ENCODE measurements at regions not wholly inside any gene's neighbourhood (a gene's known extent, or its start where the extent isn't known, plus 50 kb on each side); places are given as distances from the start of the nearest gene placed in this dataset.
"Not testable (repeated sequence)": the region's sequence is repeated elsewhere in the genome, so short reads cannot be mapped to it uniquely, and the experiment has no call there.

DNA sequence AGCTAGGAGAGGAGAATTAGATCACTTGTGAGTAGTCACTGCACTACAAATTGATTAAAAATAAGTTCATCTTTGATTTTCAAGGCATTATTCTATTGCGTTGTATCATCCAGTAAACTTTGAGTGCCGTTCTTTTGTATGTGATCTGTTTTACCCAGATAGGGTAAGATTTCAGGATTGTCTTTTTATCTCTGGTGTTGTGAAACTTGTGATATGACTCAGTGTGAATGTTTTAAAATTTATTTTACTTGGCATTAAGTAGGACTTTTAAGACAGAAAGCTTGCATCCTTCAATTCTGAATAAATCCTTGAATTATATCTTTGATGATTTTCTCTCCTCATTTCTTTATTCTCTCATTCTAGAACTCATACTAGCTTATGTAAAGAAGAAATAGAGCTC is 93.3 kb upstream of the ADAMTS5 start:
- DNase-seq, result no peak

DNA sequence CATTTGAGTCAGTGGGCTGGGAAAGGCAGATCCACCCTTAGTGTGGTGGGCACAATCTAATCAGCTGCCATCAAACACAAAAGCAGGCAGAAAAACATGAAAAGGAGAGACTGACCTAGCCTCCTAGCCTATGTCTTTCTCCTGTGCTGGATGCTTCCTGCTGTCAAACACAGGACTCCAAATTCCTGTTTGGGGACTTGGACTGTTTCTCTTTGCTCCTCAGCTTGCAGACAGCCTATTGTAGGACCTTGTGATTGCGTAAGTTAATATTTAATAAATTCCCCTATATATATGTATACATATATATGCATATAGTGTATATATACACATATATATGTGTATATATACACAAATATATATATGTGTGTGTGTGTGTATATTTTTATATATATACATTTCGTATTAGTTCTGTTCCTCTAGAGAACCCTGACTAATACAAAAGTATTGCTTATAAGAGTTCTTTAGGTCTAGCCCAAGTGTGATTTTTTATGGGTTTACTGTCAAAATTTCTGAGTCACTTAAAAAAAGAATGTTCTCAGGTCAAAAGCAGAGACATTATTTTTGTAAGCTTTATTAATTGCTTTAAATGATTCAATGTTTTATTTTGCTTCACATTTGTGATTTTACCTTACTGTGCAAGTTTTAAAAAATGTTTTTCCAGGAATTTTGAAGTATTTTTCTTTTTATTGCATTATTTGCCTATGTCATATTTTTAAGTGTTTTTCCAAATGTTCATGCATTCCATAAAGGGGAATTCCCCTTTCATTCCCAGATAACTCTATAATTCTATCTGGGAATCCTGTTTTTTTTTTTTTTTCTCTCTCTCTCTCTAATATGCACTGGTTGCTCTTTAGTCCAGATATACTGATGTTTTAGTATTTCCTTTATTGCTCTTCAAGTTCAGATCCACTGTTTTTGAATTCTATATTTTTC is 92.1 kb upstream of the ADAMTS5 start:
- no peak for DNase-seq

DNA sequence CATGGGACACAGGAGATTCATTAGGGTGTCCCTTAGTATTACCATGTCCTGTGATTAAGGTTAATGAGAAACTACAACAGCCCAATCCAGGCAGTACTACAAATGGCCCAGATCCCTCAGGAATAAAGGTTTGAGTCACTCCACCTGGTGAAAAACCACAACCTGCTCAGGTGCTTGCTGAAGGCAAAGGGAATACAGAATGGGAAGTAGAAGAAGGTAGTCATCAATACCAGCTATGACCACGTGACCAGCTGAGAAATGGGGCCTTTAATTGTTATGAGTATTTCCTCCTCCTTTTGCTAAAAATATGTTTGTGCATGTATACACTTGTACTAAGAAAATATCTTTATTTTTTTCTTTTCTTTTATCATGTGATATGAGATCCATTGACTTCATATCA is 91.1 kb upstream of the ADAMTS5 start:
- no peak for DNase-seq

DNA sequence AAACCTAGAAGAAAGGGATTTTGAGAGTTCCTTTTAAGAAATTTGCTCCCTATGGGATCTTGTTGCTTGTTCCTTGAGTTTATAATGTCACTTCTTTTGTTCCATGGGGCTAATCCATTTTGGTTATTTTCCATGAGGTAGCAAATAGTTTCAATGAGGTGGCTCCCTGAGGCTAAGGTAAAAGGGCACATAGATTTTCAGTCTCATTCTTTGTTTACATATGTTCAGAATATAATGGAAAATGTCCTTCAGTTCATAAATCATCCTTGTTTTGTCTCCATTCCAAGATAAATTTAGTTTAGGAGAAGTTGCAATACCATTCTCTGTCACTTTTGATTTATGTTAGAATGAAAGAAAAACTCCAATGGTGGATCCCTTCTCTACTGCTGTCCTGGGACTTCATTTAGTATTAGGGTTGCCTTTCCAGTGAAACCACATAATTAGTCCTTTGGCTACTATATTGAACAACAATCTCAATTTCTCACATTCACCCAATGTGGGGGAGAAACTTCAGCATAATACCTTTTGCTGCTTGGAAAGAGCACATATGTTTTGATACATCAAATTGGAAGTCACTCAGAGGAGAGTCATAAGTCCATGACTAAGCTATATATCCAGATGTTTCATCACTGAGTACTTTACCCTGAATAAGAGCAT is 80.9 kb upstream of the ADAMTS5 start:
- DNase-seq, result no peak

DNA sequence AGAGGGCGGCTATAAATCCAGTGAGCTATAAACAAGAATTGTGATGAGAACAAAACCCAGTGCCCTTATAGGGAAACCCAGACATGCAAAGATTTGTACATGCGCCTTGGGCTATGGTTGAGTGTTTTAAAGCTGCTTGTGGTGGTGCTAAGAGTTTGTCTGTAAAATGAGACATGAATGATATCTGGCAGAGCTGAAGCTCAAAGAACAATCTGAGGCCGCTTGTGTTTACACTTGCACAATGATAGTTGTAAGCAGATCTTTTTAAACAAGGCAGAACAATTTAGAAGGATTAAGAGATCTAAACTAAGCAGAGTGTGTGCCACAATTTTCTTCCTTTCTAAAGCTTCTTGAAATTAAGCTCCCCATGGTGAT is 80.4 kb upstream of the ADAMTS5 start:
- DNase-seq, result no peak

DNA sequence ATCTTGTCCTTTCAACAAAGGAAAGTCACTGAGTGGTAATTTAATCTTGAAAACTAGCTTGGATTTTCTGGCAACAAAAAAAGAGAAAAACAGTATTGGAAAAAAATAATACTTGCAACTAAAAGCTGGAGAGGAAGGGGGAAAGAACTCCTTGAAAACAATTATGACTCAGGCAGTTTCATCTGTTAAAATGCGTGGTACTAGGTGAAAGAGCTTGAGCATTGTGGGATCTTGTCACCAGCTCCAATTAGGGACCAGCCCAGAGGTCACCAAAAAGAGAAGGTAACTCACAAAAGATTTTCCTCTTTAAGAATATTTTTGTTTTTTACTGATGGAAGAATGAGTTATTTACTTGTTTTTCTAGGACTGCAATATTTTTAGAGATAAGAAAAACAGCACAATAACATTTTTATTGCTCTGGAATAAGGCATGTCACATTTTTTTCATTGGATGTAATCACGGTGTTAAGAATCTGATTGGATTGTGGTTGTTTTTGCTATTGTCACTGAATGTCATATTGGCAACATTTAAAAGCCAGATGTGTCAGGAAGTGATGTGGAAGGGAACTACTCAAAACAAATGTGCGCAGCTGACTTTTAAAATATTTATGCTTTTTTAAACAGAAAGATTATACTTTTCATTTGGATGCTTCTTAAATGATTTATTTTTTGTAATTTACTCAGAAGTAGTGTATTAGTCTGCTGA is 78.5 kb upstream of the ADAMTS5 start:
- no peak for DNase-seq

DNA sequence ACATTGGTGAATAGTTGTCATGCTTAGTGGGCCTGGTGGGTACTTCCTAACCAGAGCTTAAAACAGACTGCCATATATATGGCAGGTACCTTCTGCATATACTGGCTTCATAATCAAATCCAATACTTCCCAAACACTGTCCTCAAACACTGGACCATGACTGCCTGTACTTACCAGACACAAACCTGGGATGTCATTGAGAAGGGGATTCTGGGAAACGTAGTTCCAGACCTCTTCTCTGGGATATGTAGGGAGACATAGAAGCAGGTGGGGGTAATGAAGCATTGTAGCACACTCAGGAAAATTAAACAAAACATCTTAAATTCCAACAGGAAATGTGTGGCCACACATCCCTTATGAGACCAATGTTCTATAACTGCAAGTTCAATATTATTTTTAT is 76.5 kb upstream of the ADAMTS5 start:
- no peak for DNase-seq

DNA sequence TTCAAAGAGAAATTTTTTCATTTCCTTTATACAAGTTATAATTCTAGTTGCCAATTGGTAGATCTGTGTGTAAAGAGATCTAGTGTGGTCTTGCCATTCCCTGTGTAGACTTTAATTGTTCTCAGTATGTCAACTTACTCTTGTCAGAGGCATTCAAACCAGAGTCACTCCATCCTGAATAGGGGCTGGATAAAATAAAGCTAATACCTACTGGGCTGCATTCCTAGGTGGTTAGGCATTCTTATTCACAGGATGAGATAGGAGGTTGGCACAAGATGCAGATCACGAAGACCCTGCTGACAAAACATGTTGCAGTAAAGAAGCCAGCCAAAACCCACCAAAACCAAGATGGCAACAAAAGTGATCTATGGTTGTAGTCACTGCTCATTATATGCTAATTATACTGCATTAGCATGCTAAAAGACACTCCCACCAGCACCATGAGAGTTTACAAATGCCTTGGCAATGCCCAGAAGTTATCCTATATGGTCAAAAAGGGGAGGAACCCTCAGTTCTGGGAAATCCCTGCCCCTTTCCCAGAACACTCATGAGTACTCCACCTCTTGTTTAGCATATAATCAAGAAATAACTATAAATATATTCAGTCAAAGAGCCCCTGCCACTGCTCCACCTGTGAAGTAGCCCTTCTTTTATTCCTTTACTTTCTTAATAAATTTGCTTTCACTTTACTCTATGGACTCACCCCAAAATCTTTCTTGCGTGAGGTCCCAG is 74.0 kb upstream of the ADAMTS5 start:
- no peak for DNase-seq

DNA sequence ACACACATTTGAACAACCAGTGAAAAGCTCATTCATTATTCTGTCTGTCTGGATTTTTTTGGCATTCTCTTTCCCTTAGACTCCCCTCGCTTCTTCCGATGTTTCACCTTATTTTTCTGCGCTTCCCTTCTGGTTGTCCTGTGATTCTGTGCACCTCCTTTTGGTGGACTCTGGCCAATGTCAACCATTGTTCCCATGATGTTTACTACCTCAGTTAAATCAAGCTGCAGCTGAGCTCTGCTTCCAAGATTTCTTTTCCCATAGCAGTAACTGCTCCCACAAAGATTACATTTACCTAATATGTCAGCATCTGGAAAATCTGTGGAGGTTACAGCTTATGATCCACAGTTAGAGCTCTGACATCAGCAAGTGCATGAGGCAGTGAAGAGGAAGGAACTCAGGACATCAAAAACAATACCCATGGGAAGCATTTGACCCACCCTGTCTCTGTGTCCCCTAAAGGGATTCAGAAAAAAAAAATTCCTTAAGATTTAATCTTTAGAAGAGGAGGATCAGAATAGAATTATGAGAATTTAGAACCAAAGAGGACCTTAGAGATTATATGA is 69.9 kb upstream of the ADAMTS5 start:
- no peak for DNase-seq

DNA sequence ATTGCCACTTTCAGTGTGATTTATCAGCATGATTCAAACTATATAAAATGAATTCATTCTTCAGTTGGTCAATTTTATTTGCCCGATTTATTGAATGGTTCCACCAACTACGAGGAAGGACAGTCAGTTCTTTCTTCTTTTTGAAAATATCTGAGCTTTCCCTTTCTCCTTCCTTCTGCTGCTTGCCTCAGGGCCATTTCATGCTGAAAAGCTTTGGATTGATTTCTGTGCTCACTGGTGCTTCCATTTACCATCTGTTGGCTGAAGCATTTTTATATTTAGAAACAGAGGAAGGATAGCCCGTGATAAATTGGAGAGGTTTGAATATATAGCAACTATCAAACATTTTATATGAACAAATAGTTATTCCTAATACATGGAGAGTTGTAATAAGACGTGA is 68.9 kb upstream of the ADAMTS5 start:
- no peak for DNase-seq

DNA sequence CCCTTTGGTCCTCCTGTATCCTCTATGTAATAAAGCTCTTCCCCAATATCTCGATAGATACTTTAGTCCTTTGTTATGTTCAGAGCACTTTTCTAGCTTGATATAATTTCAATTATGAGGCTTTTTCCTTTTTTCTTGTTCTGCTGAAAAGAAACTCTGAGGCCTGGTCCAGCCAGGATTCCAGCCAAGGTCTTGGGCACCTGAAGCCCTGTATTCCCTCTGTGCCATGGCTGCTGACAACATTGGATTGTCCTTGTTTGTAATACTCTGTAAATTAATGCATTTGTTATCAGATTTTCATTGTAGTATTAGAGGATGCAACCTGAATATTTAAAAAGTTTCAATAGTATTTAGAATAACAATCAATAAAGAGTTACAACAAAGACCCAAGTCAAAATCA is 67.9 kb upstream of the ADAMTS5 start:
- DNase-seq, result no peak

DNA sequence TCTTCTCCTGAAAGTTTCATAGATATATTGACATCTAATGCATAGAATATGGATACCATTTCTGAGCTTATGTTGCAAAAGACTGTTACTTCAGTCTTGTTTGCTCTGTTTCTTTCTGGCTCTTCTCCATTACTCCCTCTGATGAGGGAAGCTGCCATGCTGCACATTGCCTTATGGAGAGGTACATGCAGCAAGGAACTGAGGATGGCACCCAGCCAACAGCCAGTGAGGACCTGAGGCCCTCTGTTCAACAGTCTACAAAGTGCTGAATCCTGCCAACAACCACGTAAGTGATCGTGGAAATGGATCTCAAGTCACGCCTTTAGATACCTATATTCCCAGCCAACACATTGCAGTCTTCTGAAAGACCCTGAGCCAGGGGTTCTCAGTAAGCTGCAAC is 66.6 kb upstream of the ADAMTS5 start:
- no peak for DNase-seq

DNA sequence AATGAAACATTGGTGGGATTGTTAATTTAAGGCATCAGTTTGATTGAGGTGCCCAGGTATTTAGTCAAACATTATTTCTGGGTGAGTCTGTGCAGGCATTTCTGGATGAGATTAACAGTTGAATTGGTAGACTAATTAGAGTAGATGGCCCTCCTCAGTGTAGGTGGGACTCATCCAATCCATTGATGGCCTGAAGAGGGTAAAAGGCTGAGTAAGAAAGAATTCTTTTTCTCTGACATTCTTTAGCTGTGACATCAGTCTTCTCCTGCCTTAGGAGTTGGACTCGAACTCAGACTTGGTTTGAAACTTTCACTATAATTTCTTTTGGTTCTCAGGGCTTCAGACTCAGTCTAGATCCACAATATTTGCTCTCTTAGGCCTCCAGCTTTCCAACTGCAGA is 59.6 kb upstream of the ADAMTS5 start:
- no peak for DNase-seq

DNA sequence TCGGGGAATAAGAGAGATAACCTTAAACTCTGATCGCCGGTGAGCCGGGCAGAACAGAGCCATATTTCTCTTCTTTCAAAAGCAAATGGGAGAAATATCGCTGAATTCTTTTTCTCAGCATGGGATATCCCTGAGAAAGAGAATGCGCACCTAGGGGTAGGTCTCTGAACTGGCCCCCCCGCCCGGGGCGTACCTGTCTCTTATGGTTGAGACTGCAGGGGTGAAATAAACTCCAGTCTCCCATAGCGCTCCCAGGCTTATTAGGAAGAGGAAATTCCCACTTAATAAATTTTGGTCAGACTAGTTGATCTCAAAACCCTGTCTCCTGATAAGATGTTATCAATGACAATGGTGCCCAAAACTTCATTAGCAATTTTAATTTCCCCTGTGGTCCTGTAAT is 58.8 kb upstream of the ADAMTS5 start:
- not testable (repeated sequence) for DNase-seq

DNA sequence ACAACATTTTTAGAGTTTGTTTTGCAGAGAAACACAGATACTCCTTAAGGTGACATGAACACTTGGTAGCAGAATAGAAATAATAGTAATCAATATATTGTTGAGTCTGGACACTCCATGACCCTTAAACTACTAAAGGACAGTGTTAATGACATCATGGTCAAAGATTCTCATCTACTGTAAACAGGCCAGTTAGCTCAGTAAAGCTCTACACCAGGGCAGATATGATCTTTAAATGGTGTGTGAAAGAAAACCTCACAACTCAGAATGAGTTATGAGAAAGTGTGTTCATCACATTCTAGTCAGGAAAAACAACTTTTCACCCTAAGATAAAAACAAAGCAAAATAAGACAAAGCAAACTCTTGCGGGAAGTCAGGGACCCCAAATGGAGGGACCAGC is 58.1 kb upstream of the ADAMTS5 start:
- DNase-seq, result no peak

DNA sequence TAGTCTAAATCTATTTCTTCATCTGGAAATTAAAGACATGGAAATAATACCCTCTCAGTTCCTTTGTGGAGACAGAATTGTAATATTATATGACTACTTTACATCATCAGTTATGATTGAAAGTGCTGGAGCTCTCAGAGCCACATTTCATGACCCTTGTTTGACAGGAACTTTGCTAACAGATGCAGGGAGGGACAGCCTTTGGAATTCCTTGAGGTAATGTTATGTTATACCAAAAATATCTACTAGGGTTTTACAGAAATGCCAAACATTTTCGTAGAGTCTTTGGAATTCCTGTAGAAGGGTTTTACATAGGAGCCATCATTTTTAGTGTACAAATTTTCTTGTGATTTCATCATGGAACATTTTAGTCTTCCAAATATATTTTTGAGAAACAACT is 57.4 kb upstream of the ADAMTS5 start:
- no peak for DNase-seq

DNA sequence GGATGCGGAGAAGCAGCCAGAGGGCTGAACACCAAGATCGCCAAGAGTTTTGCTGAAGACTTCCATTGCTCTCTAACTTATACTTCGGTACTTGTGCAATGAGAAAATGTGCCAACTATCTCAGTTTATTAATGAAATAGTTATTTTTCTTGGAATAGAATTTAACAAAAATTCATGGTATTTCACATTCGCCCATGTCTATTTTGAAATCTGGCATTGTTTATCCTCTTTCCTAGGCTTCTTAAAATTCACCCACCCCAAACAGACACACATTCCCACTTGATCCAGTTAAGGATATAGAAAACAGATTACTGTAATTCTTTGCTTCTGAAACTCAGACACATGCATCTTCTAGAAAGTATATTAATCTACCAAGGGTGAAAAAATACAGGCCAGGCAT is 56.3 kb upstream of the ADAMTS5 start:
- no peak for DNase-seq

DNA sequence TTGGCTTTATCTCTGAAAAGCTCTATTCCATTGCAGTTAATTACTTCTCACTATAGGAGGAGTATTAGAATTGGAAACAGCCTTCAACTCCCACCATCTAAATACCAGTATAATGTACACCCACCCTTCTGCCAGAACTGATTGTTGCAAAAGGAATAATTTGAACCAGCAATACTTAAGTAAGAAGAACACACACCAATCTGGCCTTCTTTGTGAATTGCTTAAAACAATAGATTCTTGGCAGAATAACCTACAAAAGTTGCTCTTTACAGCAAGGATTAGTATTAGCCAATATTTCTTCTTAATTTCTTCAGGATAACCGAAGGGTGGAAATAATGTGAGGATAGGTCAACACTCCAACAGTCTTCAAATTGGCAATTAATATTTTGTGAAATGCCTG is 54.9 kb upstream of the ADAMTS5 start:
- DNase-seq, result no peak

DNA sequence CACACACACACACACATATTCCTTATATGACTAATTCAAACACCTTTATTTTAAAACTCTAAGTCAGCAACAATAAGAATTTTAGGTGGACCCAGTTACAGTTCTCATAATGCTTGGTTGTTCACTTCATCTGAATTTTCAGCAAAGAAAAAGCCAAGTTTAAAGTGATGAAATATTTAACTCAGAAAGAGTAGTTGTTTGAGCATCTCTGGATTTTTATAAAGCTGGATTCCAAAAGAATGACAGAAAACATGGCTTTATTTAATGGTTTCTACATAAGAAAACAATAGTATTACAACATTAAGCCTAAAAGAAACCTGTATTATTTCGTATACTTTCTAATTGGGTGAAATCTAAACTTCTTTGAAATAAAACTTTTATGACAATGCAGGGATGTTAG is 54.2 kb upstream of the ADAMTS5 start:
- no peak for DNase-seq

DNA sequence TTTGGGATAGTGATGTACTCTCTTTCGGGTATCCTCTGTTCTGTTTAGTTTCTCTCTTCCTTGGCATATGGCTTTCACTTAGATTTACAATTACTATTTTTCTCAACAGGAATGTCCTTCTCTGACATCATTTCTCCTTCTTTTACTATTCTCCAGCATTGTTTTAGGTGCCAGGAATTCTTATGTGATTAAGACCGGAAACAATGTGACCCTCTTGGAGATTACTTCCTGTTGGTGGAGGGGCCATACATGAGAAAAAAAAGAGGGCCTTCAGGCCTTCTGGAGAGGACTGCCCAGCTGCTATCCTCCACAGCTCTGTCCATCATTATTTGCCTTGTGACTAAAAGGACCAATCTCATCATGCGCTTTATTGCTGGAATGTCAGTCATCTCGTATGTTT is 50.4 kb upstream of the ADAMTS5 start:
- no peak for DNase-seq

All from NCI-H2107 (cell line).